SK-N-SH (cell line): ENCODE measurements at regions not wholly inside any gene's neighbourhood (a gene's known extent, or its start where the extent isn't known, plus 50 kb on each side); places are given as distances from the start of the nearest gene placed in this dataset.

Experiments
- CTCF ChIA-PET: fragments of 300-600, 350-600 bp; formaldehyde crosslinking; extraction: SDS; loops from one replicate; lab custom pipeline; 2021; lab: Yijun Ruan, JAX
- POLR2A ChIA-PET: fragments of 350-600 bp; sonication (Branson Sonifier 250); formaldehyde crosslinking; extraction: SDS; loops from one replicate; lab custom pipeline; 2020; ENCODE audit warnings: antibody characterized with exemption, inconsistent platforms; lab: Yijun Ruan, JAX
- DNase-seq: peaks from one replicate; pipeline ENCODE4 v3.0.0; 2012
- H2AFZ ChIP-seq: fragments of 200-600 bp; sonication (generic); 2 replicates; pipeline ENCODE4 v1.8.1; 2016; ENCODE audit warnings: antibody characterized with exemption, mild to moderate bottlenecking, low read depth
- H3F3A ChIP-seq: fragments of 200-600 bp; sonication (generic); replicated peaks from 2 replicates; pipeline ENCODE3; 2016; ENCODE audit warnings: antibody characterized with exemption, mild to moderate bottlenecking; ENCODE audit not compliant: insufficient read depth
- H3K27ac ChIP-seq, 2 experiments: fragments of 200-500 bp in 1 of 2; fragments of 200-600 bp in 1 of 2; sonication (Bioruptor generic) in 1 of 2; sonication (generic), shearing (Covaris generic) in 1 of 2; 2 replicates each; pipeline versions ENCODE4 v1.5.1 to v1.6.1; 2014 to 2016; ENCODE audit warnings: low read depth in 2 of 2, inconsistent platforms in 1 of 2, low read length in 1 of 2, mild to moderate bottlenecking in 1 of 2, mixed read lengths in 1 of 2
- H3K27me3 ChIP-seq: fragments of 200-600 bp; sonication (generic), shearing (Covaris generic); 2 replicates; pipeline ENCODE4 v1.6.1; 2016; ENCODE audit warnings: mixed run types; ENCODE audit not compliant: insufficient read depth
- H3K36me3 ChIP-seq, 2 experiments: fragments of 200-500 bp in 1 of 2; fragments of 200-600 bp in 1 of 2; sonication (Bioruptor generic) in 1 of 2; sonication (generic) in 1 of 2; replicated peaks in 1 of 2; 2 replicates each; pipeline versions ENCODE3 to v1.5.1; 2014 to 2016; ENCODE audit warnings: low read length in 1 of 2, mild to moderate bottlenecking in 1 of 2; ENCODE audit not compliant: insufficient read depth in 2 of 2, control insufficient read depth in 1 of 2
- H3K4me1 ChIP-seq, 2 experiments: fragments of 200-500 bp in 1 of 2; fragments of 200-600 bp in 1 of 2; sonication (Bioruptor generic) in 1 of 2; sonication (generic), shearing (Covaris generic) in 1 of 2; 2 replicates each; pipeline versions ENCODE4 v1.5.1 to v1.6.1; 2014 to 2016; ENCODE audit warnings: low read depth in 1 of 2, low read length in 1 of 2, mixed run types in 1 of 2; ENCODE audit not compliant: insufficient read depth in 2 of 2, control insufficient read depth in 1 of 2
- H3K4me2 ChIP-seq: fragments of 200-600 bp; sonication (generic), shearing (Covaris generic); 2 replicates; pipeline ENCODE4 v1.6.1; 2017; ENCODE audit warnings: mixed run types
- H3K4me3 ChIP-seq, 2 experiments: fragments of 200-500 bp in 1 of 2; fragments of 200-600 bp in 1 of 2; sonication (Bioruptor generic) in 1 of 2; sonication (generic), shearing (Covaris generic) in 1 of 2; 2 replicates each; pipeline versions ENCODE4 v1.5.1 to v1.8.1; 2014 to 2016; ENCODE audit warnings: low read depth in 2 of 2, inconsistent platforms in 1 of 2, low read length in 1 of 2, mild to moderate bottlenecking in 1 of 2, mixed read lengths in 1 of 2, moderate library complexity in 1 of 2
- H3K79me2 ChIP-seq: fragments of 200-600 bp; sonication (generic); 2 replicates; pipeline ENCODE4 v1.8.1; 2017; ENCODE audit warnings: mild to moderate bottlenecking; ENCODE audit not compliant: insufficient read depth
- H3K9ac ChIP-seq: fragments of 200-600 bp; sonication (generic); 2 replicates; pipeline ENCODE4 v1.6.1; 2017; ENCODE audit warnings: mixed run types
- H3K9me2 ChIP-seq: fragments of 200-600 bp; sonication (generic); 2 replicates; pipeline ENCODE4 v1.6.1; 2017; ENCODE audit warnings: mixed run types
- H3K9me3 ChIP-seq: fragments of 200-600 bp; sonication (generic); 2 replicates; pipeline ENCODE4 v1.6.1; 2017; ENCODE audit warnings: mixed run types, mild to moderate bottlenecking, moderate library complexity
- H4K20me1 ChIP-seq: fragments of 200-600 bp; sonication (generic); 2 replicates; pipeline ENCODE4 v1.6.1; 2017; ENCODE audit warnings: mild to moderate bottlenecking, mixed run types; ENCODE audit not compliant: insufficient read depth
- ELF1 ChIP-seq: IDR thresholded peaks from 2 replicates; pipeline ENCODE4 v1.4.0; 2012
- EZH2phosphoT487 ChIP-seq: fragments of 200-600 bp; sonication (generic); IDR thresholded peaks from 2 replicates; pipeline ENCODE4 v1.6.1; 2017; ENCODE audit warnings: low read depth, mixed run types, mild to moderate bottlenecking, antibody characterized with exemption, moderate library complexity, borderline replicate concordance
- GATA2 ChIP-seq: sonication (generic); formaldehyde crosslinking; IDR thresholded peaks from 2 replicates; pipeline ENCODE4 v1.5.0; 2020; ENCODE audit warnings: mild to moderate bottlenecking, missing genetic modification reagents
- IRF3 ChIP-seq: fragments of 150-350 bp; IDR thresholded peaks from 2 replicates; pipeline ENCODE4 v1.6.1; 2016; ENCODE audit warnings: mild to moderate bottlenecking, low read depth, low read length
- MEF2A ChIP-seq: IDR thresholded peaks from 2 replicates; pipeline ENCODE4 v1.4.0; 2012; ENCODE audit warnings: low read depth, borderline replicate concordance
- NFIC ChIP-seq: IDR thresholded peaks from 2 replicates; pipeline ENCODE4 v1.4.0; 2012; ENCODE audit warnings: borderline replicate concordance
- NRF1 ChIP-seq: IDR thresholded peaks from 2 replicates; pipeline ENCODE4 v1.6.1; 2012; ENCODE audit warnings: low read depth, mild to moderate bottlenecking, low read length
- RAD21 ChIP-seq: IDR thresholded peaks from 2 replicates; pipeline ENCODE4 v1.6.1; 2012; ENCODE audit warnings: mild to moderate bottlenecking, low read length
- RCOR1 ChIP-seq: fragments of 150-350 bp; IDR thresholded peaks from 2 replicates; pipeline ENCODE4 v1.6.1; 2017; ENCODE audit warnings: antibody characterized with exemption, low read length
- REST ChIP-seq: IDR thresholded peaks from 2 replicates; pipeline ENCODE4 v1.6.1; 2012; ENCODE audit warnings: mild to moderate bottlenecking, low read depth, low read length, moderate library complexity
- RFX5 ChIP-seq: IDR thresholded peaks from 2 replicates; pipeline ENCODE4 v1.6.1; 2012; ENCODE audit warnings: mild to moderate bottlenecking, improper control_type of control experiment, low read length
- RXRA ChIP-seq: IDR thresholded peaks from 2 replicates; pipeline ENCODE4 v1.4.0; 2012; ENCODE audit warnings: low read depth, mild to moderate bottlenecking, borderline replicate concordance
- SMC3 ChIP-seq: IDR thresholded peaks from 2 replicates; pipeline ENCODE4 v1.6.1; 2012; ENCODE audit warnings: low read depth, low read length, improper control_type of control experiment
- TAF1 ChIP-seq: IDR thresholded peaks from 2 replicates; pipeline ENCODE4 v1.6.1; 2012; ENCODE audit warnings: low read depth, mild to moderate bottlenecking, low read length, moderate library complexity, borderline replicate concordance
- TEAD4 ChIP-seq: IDR thresholded peaks from 2 replicates; pipeline ENCODE4 v1.4.0; 2012; ENCODE audit warnings: mild to moderate bottlenecking, borderline replicate concordance; ENCODE audit not compliant: insufficient read depth
- USF1 ChIP-seq: IDR thresholded peaks from 2 replicates; pipeline ENCODE4 v1.4.0; 2012; ENCODE audit warnings: low read depth, borderline replicate concordance
- WGBS: methylation state at CpG from one replicate; pipeline ENCODE4 v1.1.6; 2017; ENCODE audit warnings: low lambda C conversion rate; 5-methylcytosine and 5-hydroxymethylcytosine counted together
- TF ChIP-seq, protein P1 (sequence below): IDR thresholded peaks from 2 replicates; pipeline ENCODE4 v1.4.0; 2012; ENCODE audit warnings: low read depth

- 58% methylated on average over 4 of the region's 4 CpGs for WGBS
- Histone ChIP-seq H3K4me1 (no peaks in the 10 kb centered on the region; a peak in 1 of 4 replicates), H4K20me1 (no peaks in the 10 kb centered on the region), H2AFZ (no peak overlapping the region), H3K9ac (no peak overlapping the region), H3K27me3 (no peaks in the 10 kb centered on the region), H3K4me3 (no peak overlapping the region), H3K9me2 (no peaks in the 10 kb centered on the region), H3F3A (no peaks in the 10 kb centered on the region), H3K79me2 (no peaks in the 10 kb centered on the region), H3K36me3 (no peaks in the 10 kb centered on the region), H3K9me3 (no peaks in the 10 kb centered on the region)
- DNase-seq, result no peak
- POLR2A ChIA-PET, result no interaction called here
- TF ChIP-seq SMC3 (no peak), TAF1 (no peak), TEAD4 (no peak), IRF3 (no peak), RAD21 (no peak), NRF1 (no peak), USF1 (no peak), RFX5 (no peak), NFIC (no peak), REST (no peak), EZH2phosphoT487 (no peak), MEF2A (no peak), RXRA (no peak), GATA2 (CRISPR knock-in tag) (no peak), ELF1 (no peak), RCOR1 (no peak)
- TF ChIP-seq, protein P1, sequence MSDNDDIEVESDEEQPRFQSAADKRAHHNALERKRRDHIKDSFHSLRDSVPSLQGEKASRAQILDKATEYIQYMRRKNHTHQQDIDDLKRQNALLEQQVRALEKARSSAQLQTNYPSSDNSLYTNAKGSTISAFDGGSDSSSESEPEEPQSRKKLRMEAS, result no peak
- TF ChIP-seq, all 33 proteins: peak for 0
- H3K4me2 ChIP-seq, result no peak overlapping the region
- no peak overlapping the region for H3K27ac ChIP-seq
- CTCF ChIA-PET, result interaction anchor here (0.6 kb wide), 1 partner anchor 150 kb away, joined by 3 read pairs; no protein-coding TSS in a partner anchor
Observed at GRCh38 chr16:80056324-80056723, 455.8 kb upstream of the MAF start.
